ENCODE measurements at regions not wholly inside any gene's neighbourhood (a gene's known extent, or its start where the extent isn't known, plus 50 kb on each side); places are given as distances from the start of the nearest gene placed in this dataset.

DNA sequence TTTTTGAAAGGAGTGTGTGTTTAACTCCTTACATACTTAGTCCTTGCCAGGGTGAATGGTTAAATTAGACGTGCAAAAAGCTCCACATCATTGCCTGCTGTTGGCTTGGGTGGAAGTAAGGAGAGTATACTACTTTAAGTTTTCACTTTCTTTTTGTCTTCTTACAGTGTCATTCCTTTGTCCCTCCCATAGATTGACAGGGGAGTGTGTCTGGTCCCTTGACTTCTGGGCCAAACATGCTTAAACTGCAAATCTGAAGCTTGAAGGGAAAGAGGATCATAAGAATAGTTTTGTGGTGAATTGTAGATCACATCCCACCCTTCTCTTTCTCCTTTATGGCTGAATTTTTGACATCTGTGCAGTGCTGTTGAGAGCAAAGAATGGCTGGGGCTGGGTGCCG is 355.8 kb upstream of the C2CD4B start:
- H3K9me3 Mint-ChIP-seq (ENCODE audit: low read depth, unreplicated experiment), result no peaks in the 10 kb centered on the region
- H3K4me3 Mint-ChIP-seq (ENCODE audit: low read depth, unreplicated experiment), result no peak overlapping the region
- no peak for DNase-seq
- no peaks in the 10 kb centered on the region for H3K4me1 Mint-ChIP-seq (ENCODE audit: low read depth, unreplicated experiment)
- TF ChIP-seq CTCF (IDR thresholded peaks at IDR 0.05; ENCODE audit: unreplicated experiment), result no peak
- CTCF ChIA-PET, result no interaction called here
- H3K27me3 Mint-ChIP-seq (ENCODE audit: unreplicated experiment), result peaks cover 59% of the 10 kb centered on the region
- H3K36me3 Mint-ChIP-seq (ENCODE audit: insufficient read depth, unreplicated experiment), result no peaks in the 10 kb centered on the region
- H3K27ac Mint-ChIP-seq (ENCODE audit: unreplicated experiment), result no peak overlapping the region
- BruUV-seq (replicated peaks), result no TSS peak
- intact Hi-C loops (cut with micrococcal nuclease; ENCODE audit: unreplicated experiment), result no loop called here

- intact Hi-C loops (cut with micrococcal nuclease; ENCODE audit: unreplicated experiment), result no loop called here
- CTCF ChIA-PET, result no interaction called here
- no peaks in the 10 kb centered on the region for H3K36me3 Mint-ChIP-seq (ENCODE audit: insufficient read depth, unreplicated experiment)
- peaks cover 59% of the 10 kb centered on the region for H3K27me3 Mint-ChIP-seq (ENCODE audit: unreplicated experiment)
- H3K9me3 Mint-ChIP-seq (ENCODE audit: low read depth, unreplicated experiment), result no peaks in the 10 kb centered on the region
- no peak for TF ChIP-seq CTCF (IDR thresholded peaks at IDR 0.05; ENCODE audit: unreplicated experiment)
- no peaks in the 10 kb centered on the region for H3K4me1 Mint-ChIP-seq (ENCODE audit: low read depth, unreplicated experiment)
- H3K4me3 Mint-ChIP-seq (ENCODE audit: low read depth, unreplicated experiment), result no peak overlapping the region
- BruUV-seq (replicated peaks), result no TSS peak
- DNase-seq, result no peak
- no peak overlapping the region for H3K27ac Mint-ChIP-seq (ENCODE audit: unreplicated experiment)
Measured at GRCh38 chr15:62521396-62521795, 356.3 kb upstream of the C2CD4B start.

GRCh38 chr15:62524848-62525247 is 359.8 kb upstream of the C2CD4B start:
- BruUV-seq (replicated peaks), result no TSS peak
- CTCF ChIA-PET, result interaction anchor here (1.0 kb wide), 1 partner anchor 451 kb away, joined by 3 read pairs; no protein-coding TSS in a partner anchor
- H3K27ac Mint-ChIP-seq (ENCODE audit: unreplicated experiment), result no peak overlapping the region
- no peak for DNase-seq
- peaks cover 60% of the 10 kb centered on the region for H3K27me3 Mint-ChIP-seq (ENCODE audit: unreplicated experiment)
- no peaks in the 10 kb centered on the region for H3K36me3 Mint-ChIP-seq (ENCODE audit: insufficient read depth, unreplicated experiment)
- H3K9me3 Mint-ChIP-seq (ENCODE audit: low read depth, unreplicated experiment), result no peaks in the 10 kb centered on the region
- no peak for TF ChIP-seq CTCF (IDR thresholded peaks at IDR 0.05; ENCODE audit: unreplicated experiment)
- no peak overlapping the region for H3K4me3 Mint-ChIP-seq (ENCODE audit: low read depth, unreplicated experiment)
- intact Hi-C loops (cut with micrococcal nuclease; ENCODE audit: unreplicated experiment), result loop anchor here (5.0 kb wide), 1 partner anchor 1113 kb away; no protein-coding TSS in a partner anchor
- no peaks in the 10 kb centered on the region for H3K4me1 Mint-ChIP-seq (ENCODE audit: low read depth, unreplicated experiment)

- Mint-ChIP-seq H3K27ac (ENCODE audit: unreplicated experiment) (no peak overlapping the region), H3K27me3 (ENCODE audit: unreplicated experiment) (peaks cover 48% of the 10 kb centered on the region), H3K36me3 (ENCODE audit: insufficient read depth, unreplicated experiment) (no peaks in the 10 kb centered on the region), H3K4me1 (ENCODE audit: low read depth, unreplicated experiment) (no peaks in the 10 kb centered on the region), H3K4me3 (ENCODE audit: low read depth, unreplicated experiment) (no peak overlapping the region), H3K9me3 (ENCODE audit: low read depth, unreplicated experiment) (no peaks in the 10 kb centered on the region)
- no peak for TF ChIP-seq CTCF (IDR thresholded peaks at IDR 0.05; ENCODE audit: unreplicated experiment)
- no peak for DNase-seq
- BruUV-seq (replicated peaks), result no TSS peak
- CTCF ChIA-PET, result interaction anchor here (0.6 to 0.7 kb wide), 2 partner anchors 215 to 1090 kb away, joined by 3 read pairs; no protein-coding TSS in a partner anchor
- intact Hi-C loops (cut with micrococcal nuclease; ENCODE audit: unreplicated experiment), result loop anchor here (5.0 kb wide), 1 partner anchor 1115 kb away; no protein-coding TSS in a partner anchor
Measured at GRCh38 chr15:62527387-62527786, 362.3 kb upstream of the C2CD4B start.

Measured in Calu3 (cell line).